Thyroid gland (tissue), 4 donors: ENCODE measurements at regions not wholly inside any gene's neighbourhood (a gene's known extent, or its start where the extent isn't known, plus 50 kb on each side); places are given as distances from the start of the nearest gene placed in this dataset.

Experiments used
- CTCF ChIP-seq, 6 experiments: fragments of 200-600 bp in 3 of 6; fragments of 450-650 bp in 3 of 6; sonication (generic) in 3 of 6; IDR thresholded peaks; one replicate each; pipeline ENCODE4 v1.5.1; 2016 to 2019; ENCODE audit warnings: antibody characterized with exemption in 6 of 6, mild to moderate bottlenecking in 2 of 6, inconsistent platforms in 1 of 6, moderate library complexity in 1 of 6
- POLR2A ChIP-seq, 2 donors: fragments of 450-650 bp; IDR thresholded peaks; one replicate each; pipeline ENCODE4 v1.6.1; 2017; ENCODE audit warnings: antibody characterized with exemption in 2 of 2, mild to moderate bottlenecking in 2 of 2, moderate library complexity in 1 of 2

GRCh38 chr12:83676781-83677295 is 990.1 kb downstream of the TMTC2 start:
- TF ChIP-seq CTCF (IDR thresholded peaks at IDR 0.05) (no peak), POLR2A (IDR thresholded peaks at IDR 0.05) (no peak)
